GM12878 (cell line): ENCODE measurements at regions not wholly inside any gene's neighbourhood (a gene's known extent, or its start where the extent isn't known, plus 50 kb on each side); places are given as distances from the start of the nearest gene placed in this dataset.

Experiments used
- ATAC-seq: fragments of 200-7000 bp; cut with Tn5 transposase; 3 replicates; pipeline ENCODE4 v1.9.1; 2020; ENCODE audit warnings: mild to moderate bottlenecking, moderate library complexity
- BruUV-seq: library from RNA; stranded (reverse); fragments of 400-500 nt; replicated peaks from 2 replicates; lab custom pipeline; 2021; lab: Mats Ljungman, UMichigan
- CTCF ChIA-PET: fragments of 300-600 bp; sonication (Branson Sonifier 250); formaldehyde crosslinking; extraction: SDS; loops from one replicate; lab custom pipeline; 2021; ENCODE audit warnings: inconsistent platforms; lab: Yijun Ruan, JAX
- POLR2A ChIA-PET: fragments of 350-600 bp; formaldehyde crosslinking; extraction: SDS; loops from one replicate; lab custom pipeline; 2021; ENCODE audit warnings: inconsistent platforms; lab: Charles Lee
- RAD21 ChIA-PET: fragments of 300-600 bp; sonication (Branson Sonifier 250); formaldehyde crosslinking; loops from one replicate; lab custom pipeline; 2023; ENCODE audit warnings: antibody characterized with exemption; ENCODE audit not compliant: unreplicated experiment; lab: Charles Lee
- SMC1A ChIA-PET: fragments of 300-600 bp; sonication (Branson Sonifier 250); formaldehyde crosslinking; loops from one replicate; lab custom pipeline; 2023; ENCODE audit not compliant: unreplicated experiment, uncharacterized antibody; lab: Charles Lee
- DNase-seq: peaks from one replicate; pipeline ENCODE4 v3.0.0-alpha.2; 2011; ENCODE audit warnings: low read depth, low spot score
- FAIRE-seq: peaks from 3 replicates; lab custom pipeline; 2011; peaks lifted over from hg19 to GRCh38; lab: Jason Lieb, UNC
- H2AFZ ChIP-seq: 2 replicates; pipeline ENCODE4 v1.6.0; 2011; ENCODE audit warnings: low read depth, low read length, control low read depth; ENCODE audit not compliant: control insufficient read depth
- H3K27ac ChIP-seq: 2 replicates; pipeline ENCODE4 v1.5.1; 2011; ENCODE audit warnings: control low read depth; ENCODE audit not compliant: control insufficient read depth, insufficient read depth
- H3K27me3 ChIP-seq, 2 experiments: replicated peaks in 1 of 2; 2 replicates each; pipeline versions ENCODE4 v1.6.0 to v1.6.1; 2011; ENCODE audit warnings: low read length in 1 of 2; ENCODE audit not compliant: control insufficient read depth in 2 of 2, insufficient read depth in 2 of 2
- H3K36me3 ChIP-seq, 2 experiments: 2 replicates each; pipeline ENCODE4 v1.5.1; 2011; ENCODE audit warnings: low read length in 1 of 2; ENCODE audit not compliant: control insufficient read depth in 2 of 2, insufficient read depth in 2 of 2
- H3K4me1 ChIP-seq: 2 replicates; pipeline ENCODE4 v1.6.1; 2011; ENCODE audit warnings: mild to moderate bottlenecking, low read length, moderate library complexity, mixed read lengths; ENCODE audit not compliant: control insufficient read depth, insufficient read depth
- H3K4me2 ChIP-seq: 2 replicates; pipeline ENCODE4 v1.6.0; 2011; ENCODE audit warnings: control low read depth; ENCODE audit not compliant: control insufficient read depth, insufficient read depth
- H3K4me3 ChIP-seq: fragments of 200-600 bp; sonication (generic); 2 replicates; pipeline ENCODE4 v1.5.1; 2016
- H3K79me2 ChIP-seq: 2 replicates; pipeline ENCODE4 v1.6.0; 2011; ENCODE audit warnings: low read length; ENCODE audit not compliant: control insufficient read depth, insufficient read depth
- H3K9ac ChIP-seq: 2 replicates; pipeline ENCODE4 v1.8.0; 2011; ENCODE audit warnings: low read length, control low read depth, mixed read lengths; ENCODE audit not compliant: control insufficient read depth, insufficient read depth
- H3K9me3 ChIP-seq: replicated peaks from 3 replicates; pipeline ENCODE4 v1.5.1; 2011; ENCODE audit warnings: mild to moderate bottlenecking, low read length; ENCODE audit not compliant: control insufficient read depth, insufficient read depth
- H4K20me1 ChIP-seq: 2 replicates; pipeline ENCODE4 v1.6.0; 2011; ENCODE audit not compliant: control insufficient read depth, insufficient read depth
- CHD1 ChIP-seq: IDR thresholded peaks from 2 replicates; pipeline ENCODE4 v1.6.1; 2012; ENCODE audit warnings: low read depth, low read length, improper control_type of control experiment
- CREM ChIP-seq: IDR thresholded peaks from 2 replicates; pipeline ENCODE4 v1.6.1; 2014; ENCODE audit warnings: antibody characterized with exemption, low read depth
- EGR1 ChIP-seq, 2 experiments: IDR thresholded peaks; 1 replicate in 1 of 2; 2 replicates in 1 of 2; pipeline ENCODE4 v1.6.1; 2011 to 2012; ENCODE audit warnings: low read depth in 2 of 2, low read length in 2 of 2, borderline replicate concordance in 1 of 2, mild to moderate bottlenecking in 1 of 2, moderate library complexity in 1 of 2
- FOS ChIP-seq: IDR thresholded peaks from 3 replicates; pipeline ENCODE4 v1.6.1; 2011; ENCODE audit warnings: borderline replicate concordance; ENCODE audit not compliant: insufficient read length; ENCODE audit errors: extremely low read depth
- HDAC2 ChIP-seq: fragments of 200-600 bp; sonication (generic); IDR thresholded peaks from 2 replicates; pipeline ENCODE4 v1.6.1; 2017
- IKZF2 ChIP-seq, 2 experiments: fragments of 450-650 bp; IDR thresholded peaks; 2 replicates each; pipeline ENCODE4 v1.6.1; 2017; ENCODE audit warnings: mild to moderate bottlenecking in 2 of 2, moderate library complexity in 2 of 2
- IRF5 ChIP-seq: fragments of 450-650 bp; IDR thresholded peaks from 2 replicates; pipeline ENCODE4 v1.6.1; 2017; ENCODE audit warnings: borderline replicate concordance
- MTA3 ChIP-seq: IDR thresholded peaks from 2 replicates; pipeline ENCODE4 v1.6.1; 2012; ENCODE audit warnings: low read length, inconsistent platforms, borderline replicate concordance
- PAX5 ChIP-seq: IDR thresholded peaks from 2 replicates; pipeline ENCODE4 v1.6.1; 2011; ENCODE audit warnings: low read depth, low read length, borderline replicate concordance
- POLR2A ChIP-seq: IDR thresholded peaks from 2 replicates; pipeline ENCODE4 v1.6.1; 2011; ENCODE audit warnings: low read depth, mild to moderate bottlenecking, low read length
- RB1 ChIP-seq: fragments of 450-650 bp; formaldehyde crosslinking; IDR thresholded peaks from 2 replicates; pipeline ENCODE4 v1.6.1; 2017; ENCODE audit warnings: mild to moderate bottlenecking, borderline replicate concordance
- SMAD5 ChIP-seq: IDR thresholded peaks from 2 replicates; pipeline ENCODE4 v1.6.1; 2016; ENCODE audit warnings: antibody characterized with exemption, low read depth
- SREBF2 ChIP-seq: IDR thresholded peaks from 2 replicates; pipeline ENCODE4 v1.6.1; 2012; ENCODE audit warnings: mild to moderate bottlenecking, low read length
- SRF ChIP-seq, 2 experiments: IDR thresholded peaks; 2 replicates each; pipeline ENCODE4 v1.6.1; 2011; ENCODE audit warnings: low read depth in 2 of 2, low read length in 2 of 2, mild to moderate bottlenecking in 1 of 2, moderate library complexity in 1 of 2
- TCF12 ChIP-seq: IDR thresholded peaks from 2 replicates; pipeline ENCODE4 v1.6.1; 2011; ENCODE audit warnings: low read depth, mild to moderate bottlenecking, low read length
- USF2 ChIP-seq: IDR thresholded peaks from 2 replicates; pipeline ENCODE4 v1.6.1; 2011; ENCODE audit warnings: low read depth, low read length, improper control_type of control experiment, borderline replicate concordance
- ZBED1 ChIP-seq: IDR thresholded peaks from 2 replicates; pipeline ENCODE4 v1.6.1; 2016; ENCODE audit warnings: borderline replicate concordance
- ZBTB40 ChIP-seq: fragments of 450-650 bp; IDR thresholded peaks from 2 replicates; pipeline ENCODE4 v1.6.1; 2016; ENCODE audit warnings: mild to moderate bottlenecking, moderate library complexity, borderline replicate concordance
- ZNF622 ChIP-seq: fragments of 450-650 bp; IDR thresholded peaks from 2 replicates; pipeline ENCODE4 v1.6.1; 2017; ENCODE audit warnings: mild to moderate bottlenecking, inconsistent platforms
- WGBS: methylation state at CpG from one replicate; pipeline ENCODE4 v1.1.6; 2016; ENCODE audit warnings: low lambda C conversion rate; ENCODE audit not compliant: insufficient replicate concordance, insufficient coverage; ENCODE audit errors: missing lambda C conversion rate; 5-methylcytosine and 5-hydroxymethylcytosine counted together
- in situ Hi-C: fragments of 300-500 bp; cut with MboI; formaldehyde crosslinking; loops from 9 replicates; pipeline ENCODE4 v1.14.3; 2018; ENCODE audit warnings: mixed read lengths
- intact Hi-C: fragments of 100-400 bp; cut with micrococcal nuclease; formaldehyde crosslinking; loops from one replicate; pipeline ENCODE4 v1.14.2; 2022; ENCODE audit not compliant: unreplicated experiment

- Histone ChIP-seq H2AFZ (no peak overlapping the region), H3K27ac (no peak overlapping the region), H3K4me2 (no peak overlapping the region), H3K9ac (no peak overlapping the region), H4K20me1 (no peaks in the 10 kb centered on the region), H3K27me3 (no peaks in the 10 kb centered on the region), H3K36me3 (no peaks in the 10 kb centered on the region), H3K79me2 (no peaks in the 10 kb centered on the region), H3K4me1 (no peaks in the 10 kb centered on the region), H3K9me3 (no peaks in the 10 kb centered on the region), H3K4me3 (no peak overlapping the region)
- FAIRE-seq (no peak), DNase-seq (no peak)
- intact Hi-C loops, result no loop called here
- in situ Hi-C loops, result no loop called here
- BruUV-seq, result no TSS peak
- RAD21 ChIA-PET, result no interaction called here
- SMC1A ChIA-PET, result no interaction called here
- TF ChIP-seq EGR1 (IDR thresholded peaks at IDR 0.05; ENCODE audit: borderline replicate concordance in 1 of 2, low read depth in 2 of 2, low read length in 2 of 2) (no peak), MTA3 (no peak), FOS (no peak), PAX5 (no peak), SMAD5 (no peak), TCF12 (no peak), ZBED1 (no peak), HDAC2 (no peak), SRF (IDR thresholded peaks at IDR 0.05; ENCODE audit: low read depth in 2 of 2, low read length in 2 of 2) (no peak), IRF5 (no peak), USF2 (no peak), IKZF2 (IDR thresholded peaks at IDR 0.05) (no peak), CHD1 (no peak), ZBTB40 (no peak), POLR2A (no peak), CREM (no peak), ZNF622 (no peak), SREBF2 (no peak), RB1 (no peak)
- TF ChIP-seq, all 136 proteins: peak for 0
- CTCF ChIA-PET, result no interaction called here
- 7% methylated on average over 2 of the region's 2 CpGs for WGBS
- POLR2A ChIA-PET, result no interaction called here
- no peak for ATAC-seq
Observed at GRCh38 chr4:81307991-81308390, 93.0 kb upstream of the PRKG2 start.
